ENCODE measurements at regions not wholly inside any gene's neighbourhood (a gene's known extent, or its start where the extent isn't known, plus 50 kb on each side); places are given as distances from the start of the nearest gene placed in this dataset.
"Not testable (repeated sequence)": the region's sequence is repeated elsewhere in the genome, so short reads cannot be mapped to it uniquely, and the experiment has no call there.

DNA sequence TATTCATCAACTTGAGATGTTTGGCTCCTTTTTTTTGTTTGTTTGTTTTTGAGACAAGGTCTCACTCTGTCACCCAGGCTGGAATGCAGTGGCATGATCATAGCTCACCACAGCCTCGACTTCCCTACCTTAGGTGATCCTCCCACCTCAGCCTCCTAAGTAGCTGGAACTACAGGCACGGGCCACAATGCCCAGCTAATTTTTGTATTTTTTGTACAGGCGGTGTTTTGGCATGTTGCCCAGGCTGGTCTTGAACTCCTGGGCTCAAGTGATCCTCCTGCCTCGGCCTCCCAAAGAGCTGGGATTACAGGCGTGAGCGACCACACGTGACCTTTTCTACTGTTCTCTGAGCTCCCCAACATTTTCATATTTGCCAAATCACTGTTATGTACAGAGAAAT, 79.8 kb upstream of the EEA1 start:
- H3K27me3 ChIP-seq (ENCODE audit: insufficient read depth, low read length); H3K4me1 ChIP-seq (ENCODE audit: control insufficient read depth in 1 of 2, insufficient read depth in 2 of 2, low read length in 2 of 2); H3K36me3 ChIP-seq (ENCODE audit: control insufficient read depth in 1 of 2, insufficient read depth in 2 of 2, low read length in 2 of 2); H4K12ac ChIP-seq (ENCODE audit: low read depth, low read length); H3K9me3 ChIP-seq (ENCODE audit: insufficient read depth, low read depth, low read length); H2BK120ac ChIP-seq (ENCODE audit: insufficient read depth, low read length, poor library complexity); H3K14ac ChIP-seq (ENCODE audit: low read length); H3K4me2 ChIP-seq (ENCODE audit: low read length); H2BK12ac ChIP-seq (ENCODE audit: low read length); H2BK5ac ChIP-seq (ENCODE audit: low read depth, low read length, poor library complexity); H3K9ac ChIP-seq (ENCODE audit: low read length); H3K23ac ChIP-seq (ENCODE audit: low read length); H2AFZ ChIP-seq (ENCODE audit: insufficient read depth, low read length, poor library complexity); H3K18ac ChIP-seq (ENCODE audit: low read length); H3K79me1 ChIP-seq (ENCODE audit: low read length); H3K4me3 ChIP-seq (ENCODE audit: low read depth, low read length); H3K27ac ChIP-seq (ENCODE audit: low read depth, low read length); H3K4ac ChIP-seq (ENCODE audit: low read depth, low read length); DNase-seq; H4K8ac ChIP-seq (ENCODE audit: low read depth, low read length); H4K91ac ChIP-seq (ENCODE audit: low read depth, low read length); H2AK5ac ChIP-seq (ENCODE audit: low read length); H3K79me2 ChIP-seq (ENCODE audit: control insufficient read depth, insufficient read depth, low read length, poor library complexity): not testable (repeated sequence)
- no CpG with 5 or more reads among the region's 7 CpGs for WGBS (ENCODE audit: extremely low coverage, insufficient coverage, insufficient read length)

DNA sequence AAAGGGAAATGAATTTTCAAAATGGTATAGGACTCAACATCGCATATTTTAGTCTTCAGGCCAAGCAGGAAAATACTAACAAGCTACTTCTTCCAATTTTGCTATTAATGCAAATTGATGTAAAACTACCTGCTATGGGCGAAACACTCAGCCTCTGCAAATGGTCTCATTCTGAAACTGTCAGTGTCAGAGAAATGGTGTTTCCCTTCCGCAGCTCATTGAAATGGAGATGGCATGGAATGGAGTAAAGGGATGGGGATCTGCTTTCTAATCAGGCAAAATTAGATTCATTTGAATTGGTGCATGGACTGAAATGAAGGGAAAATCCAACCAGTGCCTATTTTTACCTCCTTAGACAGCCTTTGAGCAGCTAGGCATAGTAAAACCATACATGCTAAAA, 80.4 kb upstream of the EEA1 start:
- no peak overlapping the region for H3K4me2 ChIP-seq (ENCODE audit: low read length)
- no peaks in the 10 kb centered on the region for H3K9me3 ChIP-seq (ENCODE audit: insufficient read depth, low read depth, low read length)
- H2BK12ac ChIP-seq (ENCODE audit: low read length), result no peak overlapping the region
- H4K8ac ChIP-seq (ENCODE audit: low read depth, low read length), result no peak overlapping the region
- no peak overlapping the region for H2BK5ac ChIP-seq (ENCODE audit: low read depth, low read length, poor library complexity)
- no peak overlapping the region for H3K23ac ChIP-seq (ENCODE audit: low read length)
- no peak overlapping the region for H2AFZ ChIP-seq (ENCODE audit: insufficient read depth, low read length, poor library complexity)
- H3K36me3 ChIP-seq (ENCODE audit: control insufficient read depth in 1 of 2, insufficient read depth in 2 of 2, low read length in 2 of 2), result no peaks in the 10 kb centered on the region
- no peak overlapping the region for H3K18ac ChIP-seq (ENCODE audit: low read length)
- H3K79me2 ChIP-seq (ENCODE audit: control insufficient read depth, insufficient read depth, low read length, poor library complexity), result no peaks in the 10 kb centered on the region
- H2BK120ac ChIP-seq (ENCODE audit: insufficient read depth, low read length, poor library complexity), result no peak overlapping the region
- H3K4me1 ChIP-seq (ENCODE audit: control insufficient read depth in 1 of 2, insufficient read depth in 2 of 2, low read length in 2 of 2), result peaks cover 0 to 2% of the 10 kb centered on the region in 2 experiments
- H3K9ac ChIP-seq (ENCODE audit: low read length), result no peak overlapping the region
- H2AK5ac ChIP-seq (ENCODE audit: low read length), result no peak overlapping the region
- H3K4me3 ChIP-seq (ENCODE audit: low read depth, low read length), result no peak overlapping the region
- no CpG with 5 or more reads among the region's 3 CpGs for WGBS (ENCODE audit: extremely low coverage, insufficient coverage, insufficient read length)
- no peak overlapping the region for H4K91ac ChIP-seq (ENCODE audit: low read depth, low read length)
- no peak overlapping the region for H3K4ac ChIP-seq (ENCODE audit: low read depth, low read length)
- no peak overlapping the region for H4K12ac ChIP-seq (ENCODE audit: low read depth, low read length)
- H3K79me1 ChIP-seq (ENCODE audit: low read length), result no peaks in the 10 kb centered on the region
- H3K27ac ChIP-seq (ENCODE audit: low read depth, low read length), result no peak overlapping the region
- no peak overlapping the region for H3K14ac ChIP-seq (ENCODE audit: low read length)
- no peaks in the 10 kb centered on the region for H3K27me3 ChIP-seq (ENCODE audit: insufficient read depth, low read length)
- no peak for DNase-seq

DNA sequence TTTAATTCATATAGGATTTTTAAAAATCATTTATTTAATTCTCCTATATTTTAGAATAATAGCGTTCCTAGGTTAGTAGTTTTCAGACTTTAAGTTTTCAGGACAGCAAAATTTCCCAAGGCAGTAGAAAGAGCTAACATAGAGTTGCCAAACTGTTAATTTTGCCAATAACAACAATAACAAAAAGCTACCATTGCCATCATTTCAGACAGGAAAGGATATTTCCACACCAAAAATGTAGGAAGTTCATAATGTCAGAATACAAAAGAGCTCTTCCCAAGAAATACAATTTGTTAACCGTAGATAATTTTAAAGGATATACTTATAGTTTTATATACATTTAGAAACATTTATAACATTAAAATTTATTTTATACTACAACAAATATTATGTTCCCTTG, 81.4 kb upstream of the EEA1 start:
- H3K4ac ChIP-seq (ENCODE audit: low read depth, low read length), result no peak overlapping the region
- H2BK120ac ChIP-seq (ENCODE audit: insufficient read depth, low read length, poor library complexity), result no peak overlapping the region
- H4K12ac ChIP-seq (ENCODE audit: low read depth, low read length), result no peak overlapping the region
- H2BK5ac ChIP-seq (ENCODE audit: low read depth, low read length, poor library complexity), result no peak overlapping the region
- no peak for DNase-seq
- no peak overlapping the region for H2AFZ ChIP-seq (ENCODE audit: insufficient read depth, low read length, poor library complexity)
- no peak overlapping the region for H3K27ac ChIP-seq (ENCODE audit: low read depth, low read length)
- H2BK12ac ChIP-seq (ENCODE audit: low read length), result no peak overlapping the region
- no peaks in the 10 kb centered on the region for H3K27me3 ChIP-seq (ENCODE audit: insufficient read depth, low read length)
- no peak overlapping the region for H3K14ac ChIP-seq (ENCODE audit: low read length)
- no peaks in the 10 kb centered on the region for H3K79me2 ChIP-seq (ENCODE audit: control insufficient read depth, insufficient read depth, low read length, poor library complexity)
- no peak overlapping the region for H4K8ac ChIP-seq (ENCODE audit: low read depth, low read length)
- no peak overlapping the region for H3K18ac ChIP-seq (ENCODE audit: low read length)
- no peak overlapping the region for H3K23ac ChIP-seq (ENCODE audit: low read length)
- H4K91ac ChIP-seq (ENCODE audit: low read depth, low read length), result no peak overlapping the region
- no peak overlapping the region for H2AK5ac ChIP-seq (ENCODE audit: low read length)
- H3K4me3 ChIP-seq (ENCODE audit: low read depth, low read length), result no peak overlapping the region
- H3K4me1 ChIP-seq (ENCODE audit: control insufficient read depth in 1 of 2, insufficient read depth in 2 of 2, low read length in 2 of 2), result peaks cover 0 to 2% of the 10 kb centered on the region in 2 experiments
- H3K9me3 ChIP-seq (ENCODE audit: insufficient read depth, low read depth, low read length), result no peaks in the 10 kb centered on the region
- H3K9ac ChIP-seq (ENCODE audit: low read length), result no peak overlapping the region
- no peaks in the 10 kb centered on the region for H3K79me1 ChIP-seq (ENCODE audit: low read length)
- no peaks in the 10 kb centered on the region for H3K36me3 ChIP-seq (ENCODE audit: control insufficient read depth in 1 of 2, insufficient read depth in 2 of 2, low read length in 2 of 2)
- no peak overlapping the region for H3K4me2 ChIP-seq (ENCODE audit: low read length)
- WGBS (ENCODE audit: extremely low coverage, insufficient coverage, insufficient read length), result no CpG with 5 or more reads among the region's 2 CpGs

DNA sequence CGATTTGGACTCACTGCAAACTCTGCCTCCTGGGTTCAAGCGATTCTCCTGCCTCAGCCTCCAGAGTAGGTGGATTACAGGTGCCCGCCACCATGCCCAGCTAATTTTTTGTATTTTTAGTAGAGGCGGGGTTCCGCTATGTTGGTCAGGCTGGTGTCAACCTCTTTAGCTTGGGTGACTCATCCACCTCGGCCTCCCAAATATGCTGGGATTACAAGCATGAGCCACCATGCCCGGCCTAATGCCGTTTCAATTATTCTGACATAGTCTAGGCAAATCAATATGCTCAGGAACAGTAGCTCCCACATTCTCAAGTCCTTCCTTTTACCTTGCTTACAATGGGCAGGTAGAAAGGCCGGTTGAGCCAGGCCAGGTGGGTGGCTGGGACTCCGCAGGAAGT, 82.0 kb upstream of the EEA1 start:
- Histone ChIP-seq H3K9ac (ENCODE audit: low read length) (no peak overlapping the region), H2AFZ (ENCODE audit: insufficient read depth, low read length, poor library complexity) (no peak overlapping the region), H3K14ac (ENCODE audit: low read length) (no peak overlapping the region), H4K91ac (ENCODE audit: low read depth, low read length) (no peak overlapping the region), H3K18ac (ENCODE audit: low read length) (no peak overlapping the region), H3K4me2 (ENCODE audit: low read length) (no peak overlapping the region), H2AK5ac (ENCODE audit: low read length) (no peak overlapping the region), H3K79me1 (ENCODE audit: low read length) (no peaks in the 10 kb centered on the region), H3K4ac (ENCODE audit: low read depth, low read length) (no peak overlapping the region), H3K4me3 (ENCODE audit: low read depth, low read length) (no peak overlapping the region), H4K12ac (ENCODE audit: low read depth, low read length) (no peak overlapping the region), H3K9me3 (ENCODE audit: insufficient read depth, low read depth, low read length) (no peaks in the 10 kb centered on the region), H2BK5ac (ENCODE audit: low read depth, low read length, poor library complexity) (no peak overlapping the region), H3K23ac (ENCODE audit: low read length) (no peak overlapping the region), H2BK12ac (ENCODE audit: low read length) (no peak overlapping the region), H4K8ac (ENCODE audit: low read depth, low read length) (no peak overlapping the region), H3K27me3 (ENCODE audit: insufficient read depth, low read length) (no peaks in the 10 kb centered on the region), H3K79me2 (ENCODE audit: control insufficient read depth, insufficient read depth, low read length, poor library complexity) (no peaks in the 10 kb centered on the region), H3K36me3 (ENCODE audit: control insufficient read depth in 1 of 2, insufficient read depth in 2 of 2, low read length in 2 of 2) (no peaks in the 10 kb centered on the region), H3K27ac (ENCODE audit: low read depth, low read length) (no peak overlapping the region), H3K4me1 (ENCODE audit: control insufficient read depth in 1 of 2, insufficient read depth in 2 of 2, low read length in 2 of 2) (peaks cover 0 to 2% of the 10 kb centered on the region in 2 experiments), H2BK120ac (ENCODE audit: insufficient read depth, low read length, poor library complexity) (no peak overlapping the region)
- DNase-seq, result no peak
- WGBS (ENCODE audit: extremely low coverage, insufficient coverage, insufficient read length), result no CpG with 5 or more reads among the region's 10 CpGs
